Gastrocnemius medialis (tissue), 4 donors: ENCODE measurements at regions not wholly inside any gene's neighbourhood (a gene's known extent, or its start where the extent isn't known, plus 50 kb on each side); places are given as distances from the start of the nearest gene placed in this dataset.

Source experiments
- ATAC-seq, 2 donors: fragments of 150-250 bp; one replicate each; pipeline ENCODE4 v1.9.1; 2016
- DNase-seq, 2 donors: peaks; one replicate each; pipeline ENCODE4 v3.0.0-alpha.2; 2019
- H3K27ac ChIP-seq, 4 donors: fragments of 200-600 bp; sonication (generic); 1 replicate in 1 of 4; 2 replicates in 3 of 4; pipeline ENCODE4 v1.5.1; 2016 to 2018; ENCODE audit warnings: mild to moderate bottlenecking in 2 of 4, moderate library complexity in 1 of 4
- H3K27me3 ChIP-seq, 3 donors: fragments of 200-600 bp; sonication (generic) in 2 of 3; 1 replicate in 1 of 3; 2 replicates in 2 of 3; pipeline versions ENCODE4 v1.5.1 to v1.6.0; 2016 to 2019; ENCODE audit warnings: mild to moderate bottlenecking in 1 of 3, moderate library complexity in 1 of 3
- H3K36me3 ChIP-seq, 2 donors: fragments of 200-600 bp; sonication (generic) in 1 of 2; one replicate each; pipeline ENCODE4 v1.5.1; 2017 to 2018
- H3K4me1 ChIP-seq, 2 donors: fragments of 200-600 bp; sonication (generic) in 1 of 2; one replicate each; pipeline ENCODE4 v1.5.1; 2016 to 2017; ENCODE audit warnings: mild to moderate bottlenecking in 2 of 2
- H3K4me3 ChIP-seq, 4 donors: fragments of 200-600 bp; sonication (generic) in 3 of 4; 1 replicate in 1 of 4; 2 replicates in 3 of 4; pipeline ENCODE4 v1.5.1; 2016 to 2019; ENCODE audit warnings: mild to moderate bottlenecking in 2 of 4
- H3K9me3 ChIP-seq, 3 donors: fragments of 200-600 bp; sonication (generic) in 2 of 3; 1 replicate in 1 of 3; 2 replicates in 2 of 3; pipeline ENCODE4 v1.5.1; 2016 to 2019
- CTCF ChIP-seq, 5 experiments: fragments of 450-650 bp in 3 of 5; fragments of 200-600 bp in 2 of 5; sonication (generic) in 2 of 5; IDR thresholded peaks in 4 of 5; conservative IDR thresholded peaks in 1 of 5; 1 replicate in 4 of 5; 2 replicates in 1 of 5; pipeline ENCODE4 v1.5.1; 2016 to 2019; ENCODE audit warnings: antibody characterized with exemption in 5 of 5, mild to moderate bottlenecking in 3 of 5, moderate library complexity in 3 of 5
- POLR2A ChIP-seq, 2 donors: fragments of 450-650 bp; IDR thresholded peaks; one replicate each; pipeline ENCODE4 v1.6.1; 2017; ENCODE audit warnings: antibody characterized with exemption in 2 of 2, mild to moderate bottlenecking in 2 of 2, moderate library complexity in 2 of 2
- in situ Hi-C, 4 donors: fragments of 200-750 bp; cut with MboI; loops; one replicate each; pipeline versions ENCODE4 v1.15.0 to v1.8.0; 2017; ENCODE audit warnings: low sequenced_read_pairs in 4 of 4
- intact Hi-C: fragments of 100-400 bp; cut with DNase I; formaldehyde crosslinking; loops from one replicate; pipeline ENCODE4 v1.15.1; 2023; ENCODE audit warnings: low total_unique reads

DNA sequence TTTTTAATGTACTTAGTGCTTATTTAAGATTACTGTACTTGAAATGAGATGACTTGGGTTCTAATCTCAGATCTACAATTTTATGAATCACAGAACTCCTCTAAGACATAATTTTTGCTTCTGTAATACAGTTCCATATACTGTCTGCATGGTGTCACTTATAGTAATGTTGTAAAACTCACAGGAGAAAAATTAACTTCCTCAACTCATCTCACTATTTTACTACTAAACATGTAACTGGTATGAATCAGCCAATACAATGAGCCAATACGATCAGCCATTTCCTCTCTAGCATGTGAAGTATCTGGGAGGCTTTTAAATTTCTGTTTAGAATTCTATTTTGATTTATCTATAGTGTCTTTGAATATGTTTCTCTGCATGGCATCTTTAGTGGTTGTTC, 85.3 kb downstream of the NHLRC3 start:
- Histone ChIP-seq H3K4me1 (no peaks in the 10 kb centered on the region), H3K9me3 (no peaks in the 10 kb centered on the region), H3K36me3 (no peaks in the 10 kb centered on the region), H3K27me3 (no peaks in the 10 kb centered on the region), H3K4me3 (no peak overlapping the region), H3K27ac (no peak overlapping the region)
- intact Hi-C loops (no loop called here), in situ Hi-C loops (no loop called here)
- TF ChIP-seq POLR2A (IDR thresholded peaks at IDR 0.05) (no peak), CTCF (IDR thresholded peaks at IDR 0.05 in 4 of 5, conservative IDR thresholded peaks at IDR 0.05 in 1 of 5) (no peak)
- ATAC-seq (no peak), DNase-seq (no peak)

- intact Hi-C loops, result no loop called here
- H3K4me1 ChIP-seq, result no peaks in the 10 kb centered on the region
Observed at GRCh38 chr13:39129213-39129612, 91.0 kb downstream of the NHLRC3 start.

GRCh38 chr13:39130301-39130700, 92.0 kb downstream of the NHLRC3 start:
- Histone ChIP-seq H3K27me3 (no peaks in the 10 kb centered on the region), H3K4me3 (no peak overlapping the region), H3K9me3 (no peaks in the 10 kb centered on the region), H3K36me3 (no peaks in the 10 kb centered on the region), H3K4me1 (no peaks in the 10 kb centered on the region), H3K27ac (no peak overlapping the region)
- ATAC-seq (no peak), DNase-seq (no peak)
- intact Hi-C loops, result no loop called here
- in situ Hi-C loops, result no loop called here
- TF ChIP-seq CTCF (IDR thresholded peaks at IDR 0.05 in 4 of 5, conservative IDR thresholded peaks at IDR 0.05 in 1 of 5) (no peak), POLR2A (IDR thresholded peaks at IDR 0.05) (no peak)

More at GRCh38 chr13:39129213-39129612, 91.0 kb downstream of the NHLRC3 start:
- in situ Hi-C loops, result no loop called here
- Histone ChIP-seq H3K36me3 (no peaks in the 10 kb centered on the region), H3K27me3 (no peaks in the 10 kb centered on the region), H3K9me3 (no peaks in the 10 kb centered on the region), H3K27ac (no peak overlapping the region), H3K4me3 (no peak overlapping the region)
- ATAC-seq, result no peak
- TF ChIP-seq CTCF (IDR thresholded peaks at IDR 0.05 in 4 of 5, conservative IDR thresholded peaks at IDR 0.05 in 1 of 5) (no peak), POLR2A (IDR thresholded peaks at IDR 0.05) (no peak)
- no peak for DNase-seq

DNA sequence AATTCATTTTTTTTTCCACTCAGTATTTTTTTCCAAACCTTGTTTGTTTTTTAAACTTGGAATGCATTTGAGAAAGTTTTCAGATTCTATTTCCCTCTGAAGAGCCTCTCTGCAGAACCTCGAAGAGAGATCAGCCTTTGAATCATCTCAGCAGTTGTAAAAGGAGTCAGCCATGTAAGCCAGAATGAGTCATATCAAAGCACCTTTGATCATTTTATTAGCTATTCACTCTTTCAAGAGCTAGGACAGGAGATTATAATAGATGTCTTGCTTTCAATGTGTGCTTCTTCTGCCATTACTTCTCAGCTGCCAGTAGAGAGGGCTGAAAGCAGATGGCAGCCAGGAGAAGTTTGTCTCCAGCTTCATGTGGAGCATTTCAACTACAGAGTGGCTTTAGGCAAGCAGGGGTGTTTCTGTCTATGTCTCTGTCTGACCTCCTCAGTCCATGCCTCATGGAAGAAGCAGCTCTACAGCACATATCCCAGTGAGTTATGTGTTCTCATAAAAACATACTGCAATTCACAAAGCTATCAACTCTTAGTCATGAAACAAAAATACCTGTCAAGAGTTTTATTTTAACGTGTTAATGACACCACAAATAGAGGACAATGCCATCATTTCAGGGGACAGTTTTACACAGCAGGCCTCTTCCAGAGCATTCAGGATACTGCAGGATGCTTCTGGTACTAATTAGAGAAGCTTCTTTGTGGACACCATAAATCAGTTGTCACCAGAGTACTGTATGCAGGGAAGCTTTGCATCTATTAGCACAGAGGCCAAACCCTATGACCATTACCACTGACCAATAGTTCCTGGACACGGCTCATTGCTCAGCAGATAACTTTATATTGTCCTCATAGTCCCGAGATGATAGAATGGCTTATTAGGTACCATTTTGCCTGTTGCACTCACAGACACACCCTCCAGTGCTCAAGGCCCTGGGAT, 94.3 kb downstream of the NHLRC3 start:
- Histone ChIP-seq H3K4me1 (no peaks in the 10 kb centered on the region), H3K36me3 (no peaks in the 10 kb centered on the region), H3K4me3 (no peak overlapping the region), H3K27me3 (no peaks in the 10 kb centered on the region), H3K9me3 (no peaks in the 10 kb centered on the region), H3K27ac (no peak overlapping the region)
- in situ Hi-C loops, result no loop called here
- intact Hi-C loops, result no loop called here
- no peak for DNase-seq
- no peak for ATAC-seq
- TF ChIP-seq CTCF (IDR thresholded peaks at IDR 0.05 in 4 of 5, conservative IDR thresholded peaks at IDR 0.05 in 1 of 5), result no peak
- no peak for TF ChIP-seq POLR2A (IDR thresholded peaks at IDR 0.05)
